VCaP (cell line): ENCODE measurements at regions not wholly inside any gene's neighbourhood (a gene's known extent, or its start where the extent isn't known, plus 50 kb on each side); places are given as distances from the start of the nearest gene placed in this dataset.

Experiments
- H3K27ac ChIP-seq: fragments of 450-650 bp; 2 replicates; pipeline ENCODE4 v1.5.1; 2017
- CTCF ChIP-seq: fragments of 450-650 bp; conservative IDR thresholded peaks from 2 replicates; pipeline ENCODE4 v1.5.1; 2017; ENCODE audit warnings: mild to moderate bottlenecking, moderate library complexity

DNA sequence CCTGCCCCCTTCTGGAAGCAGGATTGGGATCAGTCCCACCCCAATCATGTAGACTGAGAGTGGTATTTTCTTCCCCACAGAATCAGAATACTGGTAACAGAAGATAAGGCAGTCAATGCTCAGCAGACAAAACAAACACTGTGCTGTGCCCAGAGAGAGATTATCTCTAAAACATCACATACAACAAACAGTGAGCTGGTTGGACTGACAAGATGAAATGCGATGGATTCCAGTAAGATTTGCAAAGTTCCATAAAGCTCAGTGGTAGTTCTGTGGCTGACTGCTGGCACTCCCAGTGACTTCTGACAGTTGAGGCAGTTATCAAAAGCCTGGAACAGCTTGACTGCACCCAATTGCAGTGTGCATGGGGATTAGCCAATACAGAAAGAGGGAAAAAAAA is 311.5 kb upstream of the MGAT5 start:
- H3K27ac ChIP-seq = peak overlapping the region; percentile 26; the same call in 1 of the 2 replicates
- TF ChIP-seq CTCF = no peak

- H3K27ac ChIP-seq = peak overlapping the region; percentile 26; the same call in 1 of the 2 replicates
- no peak for TF ChIP-seq CTCF
Observed at GRCh38 chr2:133943108-133943507, 310.8 kb upstream of the MGAT5 start.

- no peak for TF ChIP-seq CTCF
- no peak overlapping the region for H3K27ac ChIP-seq
Observed at GRCh38 chr2:133945089-133945488, 308.8 kb upstream of the MGAT5 start.

GRCh38 chr2:133947057-133947456 is 306.8 kb upstream of the MGAT5 start:
- TF ChIP-seq CTCF = no peak
- no peak overlapping the region for H3K27ac ChIP-seq

DNA sequence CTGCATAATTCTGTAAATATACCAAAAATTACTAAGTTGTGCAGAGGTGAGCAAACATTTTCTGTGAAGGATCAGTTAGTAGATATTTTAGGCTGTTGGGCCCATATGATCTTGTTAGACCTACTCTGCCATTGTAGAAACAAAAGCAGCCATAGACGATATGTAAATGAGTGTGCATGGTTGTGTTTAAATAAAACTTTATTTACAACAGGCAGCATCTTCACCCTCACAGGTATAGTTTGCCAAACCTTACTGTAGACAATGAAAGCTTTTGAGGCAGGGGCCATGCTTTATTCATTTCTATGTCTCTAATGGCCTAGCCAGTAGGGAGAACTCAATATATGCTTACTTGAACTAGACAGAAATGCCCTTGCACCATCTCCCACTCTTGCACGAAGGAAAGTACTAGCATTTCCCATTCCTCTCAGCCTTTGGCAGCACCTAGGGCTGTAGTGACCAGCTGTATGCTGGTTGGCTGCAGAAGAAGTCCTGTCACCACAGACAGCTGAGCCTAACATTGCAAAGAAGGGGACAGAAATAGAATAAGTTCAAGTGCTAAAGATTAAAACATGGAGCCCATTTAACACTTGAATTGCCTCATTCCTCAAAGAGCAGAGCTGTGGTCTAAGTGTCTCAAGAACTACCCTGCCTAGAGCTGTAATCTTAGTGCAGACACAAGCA is 305.1 kb upstream of the MGAT5 start:
- TF ChIP-seq CTCF = no peak
- H3K27ac ChIP-seq = no peak overlapping the region

DNA sequence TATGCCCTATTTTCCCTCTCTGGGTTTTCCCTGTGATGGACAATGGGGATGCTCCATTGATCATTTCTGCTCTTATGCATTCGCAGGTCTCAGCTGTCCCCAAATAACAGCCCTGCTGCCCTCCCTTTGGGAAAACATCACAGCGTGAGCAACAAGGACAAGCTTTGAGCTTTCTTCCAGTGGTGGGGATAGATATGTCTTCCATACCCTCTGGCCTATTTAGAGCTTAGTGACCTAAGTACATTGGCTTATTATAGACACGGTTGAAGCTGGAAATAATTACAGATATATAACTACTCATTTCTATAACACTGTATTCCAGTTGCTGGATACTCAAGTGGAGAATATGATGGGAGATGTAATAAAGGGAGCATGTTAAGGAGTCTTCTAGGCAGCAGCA is 304.3 kb upstream of the MGAT5 start:
- no peak for TF ChIP-seq CTCF
- H3K27ac ChIP-seq = no peak overlapping the region

- TF ChIP-seq CTCF = no peak
Observed at GRCh38 chr2:133951209-133951608, 302.7 kb upstream of the MGAT5 start.

More at GRCh38 chr2:133951209-133951608, 302.7 kb upstream of the MGAT5 start:
- H3K27ac ChIP-seq = no peak overlapping the region
